HepG2 (cell line): ENCODE measurements at regions not wholly inside any gene's neighbourhood (a gene's known extent, or its start where the extent isn't known, plus 50 kb on each side); places are given as distances from the start of the nearest gene placed in this dataset.

Source experiments
- ATAC-seq: fragments of 200-7000 bp; cut with Tn5 transposase; 3 replicates; pipeline ENCODE4 v1.9.1; 2020; ENCODE audit warnings: mild to moderate bottlenecking, moderate library complexity
- BruUV-seq: library from RNA; stranded (reverse); fragments of 400-500 nt; replicated peaks from 2 replicates; lab custom pipeline; 2021; lab: Mats Ljungman, UMichigan
- CTCF ChIA-PET: fragments of 300-600 bp; formaldehyde crosslinking; extraction: SDS; loops from one replicate; lab custom pipeline; 2021; ENCODE audit warnings: low total read pairs, inconsistent platforms, low intra/inter-chr PET ratio; lab: Yijun Ruan, JAX
- POLR2A ChIA-PET: fragments of 350-600 bp; sonication (Branson Sonifier 250); formaldehyde crosslinking; loops from one replicate; lab custom pipeline; 2020; ENCODE audit warnings: antibody characterized with exemption, inconsistent platforms; lab: Yijun Ruan, JAX
- DNase-seq: peaks from one replicate; pipeline ENCODE4 v3.0.0-alpha.2; 2015; ENCODE audit warnings: low spot score
- FAIRE-seq: peaks from 3 replicates; lab custom pipeline; 2011; peaks lifted over from hg19 to GRCh38; lab: Jason Lieb, UNC
- H2AFZ ChIP-seq: one replicate; pipeline ENCODE4 v1.6.1; 2011; ENCODE audit warnings: low read length, inconsistent platforms
- H3K27ac ChIP-seq: fragments of 300-600 bp; 3 replicates; pipeline ENCODE4 v1.8.0; 2011; ENCODE audit warnings: mixed run types, mild to moderate bottlenecking, mixed read lengths, low read length, inconsistent platforms; ENCODE audit not compliant: insufficient read depth; ENCODE audit errors: extremely low read length
- H3K27me3 ChIP-seq, 2 experiments: fragments of 200-600 bp in 1 of 2; 2 replicates in 1 of 2; 3 replicates in 1 of 2; pipeline versions ENCODE4 v1.6.0 to v1.8.0; 2011; ENCODE audit warnings: low read length in 2 of 2, mild to moderate bottlenecking in 2 of 2, moderate library complexity in 2 of 2, inconsistent platforms in 1 of 2; ENCODE audit not compliant: insufficient read depth in 2 of 2, control insufficient read depth in 1 of 2
- H3K36me3 ChIP-seq, 2 experiments: fragments of 200-600 bp in 1 of 2; replicated peaks in 1 of 2; 2 replicates in 1 of 2; 3 replicates in 1 of 2; pipeline versions ENCODE4 v1.5.1 to v1.8.0; 2011; ENCODE audit warnings: low read length in 2 of 2, inconsistent platforms in 1 of 2; ENCODE audit not compliant: insufficient read depth in 2 of 2, control insufficient read depth in 1 of 2
- H3K4me1 ChIP-seq: 2 replicates; pipeline ENCODE4 v1.5.1; 2012; ENCODE audit warnings: low read length, inconsistent platforms; ENCODE audit not compliant: insufficient read depth
- H3K4me2 ChIP-seq: 2 replicates; pipeline ENCODE4 v1.6.0; 2011; ENCODE audit warnings: low read depth, low read length, inconsistent platforms
- H3K4me3 ChIP-seq, 3 experiments: fragments of 200-600 bp in 1 of 3; sonication (generic), shearing (Covaris generic) in 1 of 3; replicated peaks in 1 of 3; 2 replicates each; pipeline ENCODE4 v1.5.1; 2011 to 2016; ENCODE audit warnings: low read length in 3 of 3, inconsistent platforms in 2 of 3, low read depth in 2 of 3, mild to moderate bottlenecking in 2 of 3, control low read depth in 1 of 3, mixed read lengths in 1 of 3; ENCODE audit not compliant: insufficient read depth in 1 of 3
- H3K79me2 ChIP-seq: one replicate; pipeline ENCODE4 v1.6.1; 2011; ENCODE audit warnings: low read length, inconsistent platforms; ENCODE audit not compliant: insufficient read depth
- H3K9ac ChIP-seq: 2 replicates; pipeline ENCODE4 v1.6.0; 2011; ENCODE audit warnings: mild to moderate bottlenecking, low read depth, low read length, inconsistent platforms; ENCODE audit not compliant: insufficient read depth
- H3K9me3 ChIP-seq: 2 replicates; pipeline ENCODE4 v1.5.1; 2012; ENCODE audit warnings: mild to moderate bottlenecking, low read length
- H4K20me1 ChIP-seq: 2 replicates; pipeline ENCODE4 v1.6.0; 2011; ENCODE audit warnings: inconsistent platforms, mild to moderate bottlenecking, low read length, moderate library complexity; ENCODE audit not compliant: insufficient read depth
- GTF3A ChIP-seq: sonication (generic); formaldehyde crosslinking; conservative IDR thresholded peaks from 2 replicates; pipeline ENCODE4 v1.4.0; 2020; ENCODE audit warnings: mild to moderate bottlenecking, missing genetic modification reagents
- HMGA1 ChIP-seq: sonication (generic); formaldehyde crosslinking; conservative IDR thresholded peaks from 2 replicates; pipeline ENCODE4 v1.4.0; 2020; ENCODE audit warnings: missing genetic modification reagents
- SYNCRIP ChIP-seq: fragments of 200-400 bp; formaldehyde crosslinking; IDR thresholded peaks from 2 replicates; pipeline ENCODE4 v1.6.1; 2018; ENCODE audit warnings: mild to moderate bottlenecking, low read depth, low read length; ENCODE audit not compliant: insufficient read depth
- TBP ChIP-seq: sonication (generic); formaldehyde crosslinking; IDR thresholded peaks from 2 replicates; pipeline ENCODE4 v1.5.0; 2020; ENCODE audit warnings: missing genetic modification reagents
- ZNF274 ChIP-seq: sonication (generic); formaldehyde crosslinking; IDR thresholded peaks from 2 replicates; pipeline ENCODE4 v1.5.1; 2020; ENCODE audit warnings: mild to moderate bottlenecking, missing genetic modification reagents
- WGBS: methylation state at CpG from one replicate; pipeline ENCODE4 v1.1.6; 2017; ENCODE audit warnings: low lambda C conversion rate; 5-methylcytosine and 5-hydroxymethylcytosine counted together
- in situ Hi-C: cut with HindIII; loops from 2 replicates; pipeline ENCODE4 v1.10.0; 2017; ENCODE audit warnings: low pct_unique_long_range_greater_than_20kb; ENCODE audit not compliant: extremely low pct_ligation_motif_present
- intact Hi-C: fragments of 100-400 bp; cut with micrococcal nuclease; formaldehyde crosslinking; loops from one replicate; pipeline ENCODE4 v1.10.0; 2022; ENCODE audit not compliant: unreplicated experiment
- TF ChIP-seq, protein P1 (sequence below): IDR thresholded peaks from 2 replicates; pipeline ENCODE4 v1.4.0; 2020; ENCODE audit warnings: mild to moderate bottlenecking, missing genetic modification reagents

DNA sequence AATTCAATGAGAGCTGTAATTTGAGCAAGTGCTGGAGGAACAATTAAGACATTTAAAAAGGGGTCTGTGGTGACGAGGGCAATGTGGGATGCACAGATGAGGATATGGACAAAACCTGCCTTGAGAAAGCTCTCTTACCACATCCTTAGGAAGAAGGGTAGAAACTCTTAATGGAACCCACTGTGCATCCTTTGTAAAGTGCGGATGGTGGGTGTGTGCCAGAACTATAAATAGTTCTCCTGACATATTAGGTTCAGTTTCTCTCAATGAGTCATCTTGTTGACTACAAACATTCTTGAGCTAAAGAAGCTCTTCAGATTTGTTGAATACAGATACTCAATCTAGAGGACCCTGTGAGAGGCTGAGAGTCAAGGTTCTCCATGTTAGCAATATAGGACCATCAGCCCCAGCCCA lies 106.1 kb upstream of the ANO4 start:
- H3K9ac ChIP-seq, result no peak overlapping the region
- no peaks in the 10 kb centered on the region for H3K36me3 ChIP-seq
- H3K79me2 ChIP-seq, result no peaks in the 10 kb centered on the region
- no peak overlapping the region for H3K4me3 ChIP-seq
- no peaks in the 10 kb centered on the region for H4K20me1 ChIP-seq
- WGBS, result 28% methylated on average over 2 of the region's 2 CpGs
- no peaks in the 10 kb centered on the region for H3K4me1 ChIP-seq
- TF ChIP-seq ZNF274 (CRISPR knock-in tag) (no peak), TBP (CRISPR knock-in tag) (no peak), GTF3A (CRISPR knock-in tag) (no peak), HMGA1 (CRISPR knock-in tag) (no peak), SYNCRIP (no peak)
- TF ChIP-seq, protein P1, sequence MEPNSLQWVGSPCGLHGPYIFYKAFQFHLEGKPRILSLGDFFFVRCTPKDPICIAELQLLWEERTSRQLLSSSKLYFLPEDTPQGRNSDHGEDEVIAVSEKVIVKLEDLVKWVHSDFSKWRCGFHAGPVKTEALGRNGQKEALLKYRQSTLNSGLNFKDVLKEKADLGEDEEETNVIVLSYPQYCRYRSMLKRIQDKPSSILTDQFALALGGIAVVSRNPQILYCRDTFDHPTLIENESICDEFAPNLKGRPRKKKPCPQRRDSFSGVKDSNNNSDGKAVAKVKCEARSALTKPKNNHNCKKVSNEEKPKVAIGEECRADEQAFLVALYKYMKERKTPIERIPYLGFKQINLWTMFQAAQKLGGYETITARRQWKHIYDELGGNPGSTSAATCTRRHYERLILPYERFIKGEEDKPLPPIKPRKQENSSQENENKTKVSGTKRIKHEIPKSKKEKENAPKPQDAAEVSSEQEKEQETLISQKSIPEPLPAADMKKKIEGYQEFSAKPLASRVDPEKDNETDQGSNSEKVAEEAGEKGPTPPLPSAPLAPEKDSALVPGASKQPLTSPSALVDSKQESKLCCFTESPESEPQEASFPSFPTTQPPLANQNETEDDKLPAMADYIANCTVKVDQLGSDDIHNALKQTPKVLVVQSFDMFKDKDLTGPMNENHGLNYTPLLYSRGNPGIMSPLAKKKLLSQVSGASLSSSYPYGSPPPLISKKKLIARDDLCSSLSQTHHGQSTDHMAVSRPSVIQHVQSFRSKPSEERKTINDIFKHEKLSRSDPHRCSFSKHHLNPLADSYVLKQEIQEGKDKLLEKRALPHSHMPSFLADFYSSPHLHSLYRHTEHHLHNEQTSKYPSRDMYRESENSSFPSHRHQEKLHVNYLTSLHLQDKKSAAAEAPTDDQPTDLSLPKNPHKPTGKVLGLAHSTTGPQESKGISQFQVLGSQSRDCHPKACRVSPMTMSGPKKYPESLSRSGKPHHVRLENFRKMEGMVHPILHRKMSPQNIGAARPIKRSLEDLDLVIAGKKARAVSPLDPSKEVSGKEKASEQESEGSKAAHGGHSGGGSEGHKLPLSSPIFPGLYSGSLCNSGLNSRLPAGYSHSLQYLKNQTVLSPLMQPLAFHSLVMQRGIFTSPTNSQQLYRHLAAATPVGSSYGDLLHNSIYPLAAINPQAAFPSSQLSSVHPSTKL (CRISPR knock-in tag), result no peak
- ATAC-seq (no peak), FAIRE-seq (no peak), DNase-seq (no peak)
- CTCF ChIA-PET, result no interaction called here
- intact Hi-C loops (no loop called here), in situ Hi-C loops (no loop called here)
- no peaks in the 10 kb centered on the region; a peak in 1 of 5 replicates for H3K27me3 ChIP-seq
- H3K27ac ChIP-seq, result no peak overlapping the region
- H3K9me3 ChIP-seq, result peaks cover 25% of the 10 kb centered on the region
- H2AFZ ChIP-seq, result no peak overlapping the region
- POLR2A ChIA-PET, result no interaction called here
- BruUV-seq, result no TSS peak
- H3K4me2 ChIP-seq, result no peak overlapping the region
